MM.1S (cell line): ENCODE measurements at regions not wholly inside any gene's neighbourhood (a gene's known extent, or its start where the extent isn't known, plus 50 kb on each side); places are given as distances from the start of the nearest gene placed in this dataset.

ENCODE experiments used
- DNase-seq: peaks from one replicate; pipeline ENCODE4 v3.0.0-alpha.2; 2015
- H2AFZ ChIP-seq: fragments of 300-600 bp; sonication (generic); 2 replicates; pipeline ENCODE4 v1.6.0; 2016; ENCODE audit warnings: antibody characterized with exemption, low read length
- H3F3A ChIP-seq: fragments of 300-600 bp; sonication (generic); 2 replicates; pipeline ENCODE4 v1.6.1; 2016; ENCODE audit warnings: mild to moderate bottlenecking, antibody characterized with exemption, low read length, moderate library complexity, mixed read lengths; ENCODE audit not compliant: insufficient read depth
- H3K27ac ChIP-seq: fragments of 300-600 bp; sonication (generic); 2 replicates; pipeline ENCODE4 v1.5.1; 2016; ENCODE audit warnings: mild to moderate bottlenecking, low read length
- H3K27me3 ChIP-seq: fragments of 300-600 bp; sonication (generic); replicated peaks from 2 replicates; pipeline ENCODE4 v1.6.0; 2016; ENCODE audit warnings: low read length; ENCODE audit not compliant: insufficient read depth
- H3K36me3 ChIP-seq: fragments of 300-600 bp; sonication (generic); replicated peaks from 2 replicates; pipeline ENCODE4 v1.6.1; 2016; ENCODE audit warnings: mild to moderate bottlenecking, low read length, mixed read lengths; ENCODE audit not compliant: insufficient read depth
- H3K4me1 ChIP-seq: fragments of 300-600 bp; sonication (generic); 2 replicates; pipeline ENCODE4 v1.6.1; 2016; ENCODE audit warnings: low read length, mixed read lengths
- H3K4me2 ChIP-seq: fragments of 300-600 bp; sonication (generic); 2 replicates; pipeline ENCODE4 v1.6.0; 2016; ENCODE audit warnings: low read depth, low read length
- H3K4me3 ChIP-seq: fragments of 300-600 bp; sonication (generic); 2 replicates; pipeline ENCODE4 v1.5.1; 2016; ENCODE audit warnings: low read length, mixed read lengths
- H3K79me2 ChIP-seq: fragments of 300-600 bp; sonication (generic); 2 replicates; pipeline ENCODE4 v1.6.1; 2016; ENCODE audit warnings: mixed run types, low read length, mixed read lengths
- H3K9ac ChIP-seq: fragments of 300-600 bp; sonication (generic); 2 replicates; pipeline ENCODE4 v1.6.1; 2016; ENCODE audit warnings: low read length, mixed read lengths
- H3K9me2 ChIP-seq: fragments of 300-600 bp; sonication (generic); replicated peaks from 2 replicates; pipeline ENCODE4 v1.6.1; 2016; ENCODE audit warnings: mild to moderate bottlenecking, low read length, mixed read lengths; ENCODE audit not compliant: insufficient read depth
- H3K9me3 ChIP-seq: fragments of 300-600 bp; sonication (generic); replicated peaks from 2 replicates; pipeline ENCODE4 v1.6.1; 2016; ENCODE audit warnings: mild to moderate bottlenecking, low read length, mixed read lengths; ENCODE audit not compliant: insufficient read depth
- H4K20me1 ChIP-seq: fragments of 300-600 bp; sonication (generic); 2 replicates; pipeline ENCODE4 v1.6.1; 2016; ENCODE audit warnings: mild to moderate bottlenecking, low read length, moderate library complexity, mixed read lengths; ENCODE audit not compliant: insufficient read depth
- EZH2 ChIP-seq: fragments of 300-600 bp; sonication (generic); optimal IDR thresholded peaks from 2 replicates; pipeline ENCODE3; 2017; ENCODE audit warnings: low read depth, mild to moderate bottlenecking, antibody characterized with exemption, low read length, mixed read lengths
- EZH2phosphoT487 ChIP-seq: fragments of 300-600 bp; sonication (generic); IDR thresholded peaks from 2 replicates; pipeline ENCODE4 v1.6.1; 2018; ENCODE audit warnings: antibody characterized with exemption, low read length
- TF ChIP-seq, protein P1 (sequence below): fragments of 300-600 bp; sonication (generic); IDR thresholded peaks from 2 replicates; pipeline ENCODE4 v1.5.1; 2016; ENCODE audit warnings: antibody characterized with exemption, low read length, mixed read lengths

DNA sequence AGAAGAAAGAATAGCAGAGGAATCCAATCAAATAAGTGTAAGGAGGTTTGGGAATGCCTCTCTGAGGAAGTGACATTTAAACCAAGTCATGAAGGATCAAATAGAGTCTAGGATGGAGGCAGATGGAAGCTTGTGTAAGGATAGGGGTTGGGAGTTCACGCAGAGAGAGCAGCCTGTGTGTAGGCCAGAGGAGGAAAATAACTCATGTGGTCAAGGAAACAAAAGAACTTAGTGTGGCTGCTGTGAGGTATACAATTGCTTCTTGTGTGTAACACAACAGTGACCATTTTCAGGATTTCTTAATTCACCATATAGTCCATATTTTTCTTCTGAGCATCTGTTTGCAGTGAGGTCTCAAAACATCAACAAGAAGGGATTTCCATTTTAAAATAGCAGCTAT is 77.6 kb upstream of the PACRGL start:
- H2AFZ ChIP-seq: no peak overlapping the region
- H3K4me3 ChIP-seq: no peak overlapping the region
- H3K9me2 ChIP-seq: no peaks in the 10 kb centered on the region
- H4K20me1 ChIP-seq: no peaks in the 10 kb centered on the region
- H3K4me1 ChIP-seq: 0 out of 2 replicates have a peak, but pooled peaks cover 5% of the 10 kb centered on the region
- no peaks in the 10 kb centered on the region for H3K79me2 ChIP-seq
- H3K36me3 ChIP-seq: no peaks in the 10 kb centered on the region
- TF ChIP-seq EZH2phosphoT487 (no peak), EZH2 (no peak)
- TF ChIP-seq, protein P1, sequence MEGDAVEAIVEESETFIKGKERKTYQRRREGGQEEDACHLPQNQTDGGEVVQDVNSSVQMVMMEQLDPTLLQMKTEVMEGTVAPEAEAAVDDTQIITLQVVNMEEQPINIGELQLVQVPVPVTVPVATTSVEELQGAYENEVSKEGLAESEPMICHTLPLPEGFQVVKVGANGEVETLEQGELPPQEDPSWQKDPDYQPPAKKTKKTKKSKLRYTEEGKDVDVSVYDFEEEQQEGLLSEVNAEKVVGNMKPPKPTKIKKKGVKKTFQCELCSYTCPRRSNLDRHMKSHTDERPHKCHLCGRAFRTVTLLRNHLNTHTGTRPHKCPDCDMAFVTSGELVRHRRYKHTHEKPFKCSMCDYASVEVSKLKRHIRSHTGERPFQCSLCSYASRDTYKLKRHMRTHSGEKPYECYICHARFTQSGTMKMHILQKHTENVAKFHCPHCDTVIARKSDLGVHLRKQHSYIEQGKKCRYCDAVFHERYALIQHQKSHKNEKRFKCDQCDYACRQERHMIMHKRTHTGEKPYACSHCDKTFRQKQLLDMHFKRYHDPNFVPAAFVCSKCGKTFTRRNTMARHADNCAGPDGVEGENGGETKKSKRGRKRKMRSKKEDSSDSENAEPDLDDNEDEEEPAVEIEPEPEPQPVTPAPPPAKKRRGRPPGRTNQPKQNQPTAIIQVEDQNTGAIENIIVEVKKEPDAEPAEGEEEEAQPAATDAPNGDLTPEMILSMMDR: no peak
- no peaks in the 10 kb centered on the region for H3F3A ChIP-seq
- H3K27ac ChIP-seq: no peak overlapping the region
- no peak overlapping the region for H3K9ac ChIP-seq
- no peak for DNase-seq
- no peak overlapping the region for H3K4me2 ChIP-seq
- H3K9me3 ChIP-seq: no peaks in the 10 kb centered on the region
- H3K27me3 ChIP-seq: no peaks in the 10 kb centered on the region

DNA sequence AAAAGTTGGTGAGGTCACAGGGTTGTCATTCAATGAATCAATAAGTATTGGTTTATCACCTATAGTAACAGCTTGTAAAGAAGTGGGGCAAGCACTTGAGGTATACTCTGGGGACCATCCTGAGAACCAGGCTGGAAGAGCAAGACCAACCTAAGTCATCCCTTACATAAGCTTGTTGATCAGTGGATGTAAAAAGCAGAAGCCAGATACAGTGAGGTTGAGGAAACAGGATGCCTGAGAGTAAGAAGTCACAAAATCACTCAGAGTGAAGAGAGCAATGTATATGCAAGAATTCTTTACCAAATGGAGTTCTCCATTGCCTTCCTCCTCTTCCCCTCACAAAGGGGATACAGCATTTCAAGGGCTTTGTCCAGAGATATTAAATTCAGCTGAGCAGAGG is 76.3 kb upstream of the PACRGL start:
- H3K27me3 ChIP-seq: no peaks in the 10 kb centered on the region
- no peaks in the 10 kb centered on the region for H3K79me2 ChIP-seq
- H3K9ac ChIP-seq: no peak overlapping the region
- H3K4me1 ChIP-seq: 0 out of 2 replicates have a peak, but pooled peaks cover 9% of the 10 kb centered on the region
- no peak overlapping the region for H3K27ac ChIP-seq
- H3K9me2 ChIP-seq: no peaks in the 10 kb centered on the region
- H2AFZ ChIP-seq: no peak overlapping the region
- no peaks in the 10 kb centered on the region for H3K36me3 ChIP-seq
- H4K20me1 ChIP-seq: no peaks in the 10 kb centered on the region
- no peak overlapping the region for H3K4me2 ChIP-seq
- no peak overlapping the region for H3K4me3 ChIP-seq
- no peaks in the 10 kb centered on the region for H3K9me3 ChIP-seq
- DNase-seq: no peak
- no peaks in the 10 kb centered on the region for H3F3A ChIP-seq
- TF ChIP-seq EZH2phosphoT487 (no peak), EZH2 (no peak)
- TF ChIP-seq, protein P1: no peak

DNA sequence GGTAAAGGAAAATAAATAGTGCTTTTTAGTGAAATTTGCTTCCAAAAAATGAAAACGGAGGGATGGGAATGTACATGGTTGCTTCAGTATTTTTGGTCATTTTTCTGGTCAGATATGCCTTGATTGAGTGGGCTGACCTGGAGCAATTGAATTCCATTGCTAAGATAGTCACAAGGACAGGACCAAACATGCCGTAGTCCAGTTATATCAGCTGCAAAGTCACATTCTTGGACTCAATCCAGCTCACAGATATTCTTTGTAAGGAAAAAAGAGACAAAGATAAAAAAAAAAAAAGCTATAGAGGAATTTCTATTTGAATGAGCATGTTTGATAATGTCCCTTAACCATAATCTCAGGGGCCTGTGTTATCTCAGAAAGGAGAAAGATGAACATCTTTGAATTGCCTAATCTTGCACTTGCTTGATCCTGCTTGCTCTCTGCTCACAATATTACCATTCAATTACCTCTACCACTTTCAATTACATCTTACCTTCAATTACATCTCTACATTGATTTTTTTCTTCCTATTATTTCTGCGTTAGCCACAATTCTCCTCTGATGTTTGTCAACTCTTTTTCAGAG is 75.4 kb upstream of the PACRGL start:
- H3K27ac ChIP-seq: no peak overlapping the region
- no peaks in the 10 kb centered on the region for H3K9me3 ChIP-seq
- no peak overlapping the region for H3K4me2 ChIP-seq
- H3K4me3 ChIP-seq: no peak overlapping the region
- H4K20me1 ChIP-seq: no peaks in the 10 kb centered on the region
- no peak for DNase-seq
- no peak overlapping the region for H2AFZ ChIP-seq
- H3K79me2 ChIP-seq: no peaks in the 10 kb centered on the region
- H3K36me3 ChIP-seq: no peaks in the 10 kb centered on the region
- H3K9ac ChIP-seq: no peak overlapping the region
- H3K27me3 ChIP-seq: no peaks in the 10 kb centered on the region
- H3F3A ChIP-seq: no peaks in the 10 kb centered on the region
- no peak for TF ChIP-seq EZH2phosphoT487
- no peaks in the 10 kb centered on the region for H3K9me2 ChIP-seq
- 0 out of 2 replicates have a peak, but pooled peaks cover 9% of the 10 kb centered on the region for H3K4me1 ChIP-seq

DNA sequence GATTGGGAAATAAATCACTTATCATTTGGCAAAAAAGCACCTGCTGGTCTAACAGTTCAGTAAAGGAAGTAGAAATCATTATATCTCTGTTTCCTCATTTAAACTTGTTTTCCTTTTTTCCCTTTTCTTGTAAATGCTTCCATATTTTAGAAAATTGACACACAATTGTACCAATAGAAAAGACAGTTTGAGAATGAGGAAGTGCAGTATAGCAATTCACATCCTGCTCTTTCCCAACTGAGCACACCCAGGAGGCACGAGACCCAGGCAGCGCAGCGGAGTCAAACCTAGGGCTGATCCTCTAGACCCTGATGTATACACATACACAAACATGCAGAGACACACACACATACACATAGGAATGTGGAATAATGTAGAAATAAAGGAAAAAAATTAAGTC is 74.8 kb upstream of the PACRGL start:
- TF ChIP-seq, protein P1: no peak
- TF ChIP-seq EZH2 (no peak), EZH2phosphoT487 (no peak)
- no peaks in the 10 kb centered on the region for H3K36me3 ChIP-seq
- H3K9me3 ChIP-seq: no peaks in the 10 kb centered on the region
- no peak overlapping the region for H2AFZ ChIP-seq
- no peak overlapping the region for H3K4me3 ChIP-seq
- H3K9ac ChIP-seq: no peak overlapping the region
- no peak overlapping the region for H3K4me2 ChIP-seq
- no peaks in the 10 kb centered on the region for H3F3A ChIP-seq
- H3K79me2 ChIP-seq: no peaks in the 10 kb centered on the region
- no peak for DNase-seq
- H4K20me1 ChIP-seq: no peaks in the 10 kb centered on the region
- no peaks in the 10 kb centered on the region for H3K27me3 ChIP-seq
- H3K27ac ChIP-seq: no peak overlapping the region
- 0 out of 2 replicates have a peak, but pooled peaks cover 9% of the 10 kb centered on the region for H3K4me1 ChIP-seq
- no peaks in the 10 kb centered on the region for H3K9me2 ChIP-seq
